ENCODE measurements at regions not wholly inside any gene's neighbourhood (a gene's known extent, or its start where the extent isn't known, plus 50 kb on each side); places are given as distances from the start of the nearest gene placed in this dataset.

DNA sequence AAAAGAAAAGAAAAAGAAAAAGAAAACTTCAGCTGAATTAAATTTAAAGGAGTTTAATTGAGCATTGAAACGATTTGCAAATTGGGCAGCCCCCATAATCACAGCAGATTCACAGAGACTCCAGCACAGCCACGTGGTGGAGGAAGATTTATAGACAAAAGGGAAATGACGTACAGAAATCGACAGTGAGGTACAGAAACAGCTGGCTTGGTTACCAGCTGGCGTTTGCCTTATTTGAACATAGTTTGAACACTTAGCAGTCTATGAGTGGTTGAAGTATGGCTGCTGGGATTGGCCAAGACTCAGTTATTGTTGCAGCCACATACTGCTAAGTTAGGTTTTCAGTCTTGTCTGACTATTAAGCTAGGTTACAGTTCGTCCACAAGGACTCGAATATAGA lies 312.2 kb upstream of the SLC14A2 start:
- no peaks in the 10 kb centered on the region for H3K36me3 ChIP-seq
- intact Hi-C loops (cut with DNase I) = no loop called here
- no peak overlapping the region for H3K27ac ChIP-seq
- TF ChIP-seq, protein P1, sequence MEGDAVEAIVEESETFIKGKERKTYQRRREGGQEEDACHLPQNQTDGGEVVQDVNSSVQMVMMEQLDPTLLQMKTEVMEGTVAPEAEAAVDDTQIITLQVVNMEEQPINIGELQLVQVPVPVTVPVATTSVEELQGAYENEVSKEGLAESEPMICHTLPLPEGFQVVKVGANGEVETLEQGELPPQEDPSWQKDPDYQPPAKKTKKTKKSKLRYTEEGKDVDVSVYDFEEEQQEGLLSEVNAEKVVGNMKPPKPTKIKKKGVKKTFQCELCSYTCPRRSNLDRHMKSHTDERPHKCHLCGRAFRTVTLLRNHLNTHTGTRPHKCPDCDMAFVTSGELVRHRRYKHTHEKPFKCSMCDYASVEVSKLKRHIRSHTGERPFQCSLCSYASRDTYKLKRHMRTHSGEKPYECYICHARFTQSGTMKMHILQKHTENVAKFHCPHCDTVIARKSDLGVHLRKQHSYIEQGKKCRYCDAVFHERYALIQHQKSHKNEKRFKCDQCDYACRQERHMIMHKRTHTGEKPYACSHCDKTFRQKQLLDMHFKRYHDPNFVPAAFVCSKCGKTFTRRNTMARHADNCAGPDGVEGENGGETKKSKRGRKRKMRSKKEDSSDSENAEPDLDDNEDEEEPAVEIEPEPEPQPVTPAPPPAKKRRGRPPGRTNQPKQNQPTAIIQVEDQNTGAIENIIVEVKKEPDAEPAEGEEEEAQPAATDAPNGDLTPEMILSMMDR (IDR thresholded peaks at IDR 0.05) = no peak
- no peak for TF ChIP-seq POLR2A (IDR thresholded peaks at IDR 0.05)
- 84 to 86% methylated on average over 7 of the region's 7 CpGs for WGBS, 2 donors
- H3K4me1 ChIP-seq = no peaks in the 10 kb centered on the region
- no peaks in the 10 kb centered on the region for H3K27me3 ChIP-seq
- DNase-seq = no peak
- H3K9me3 ChIP-seq = no peaks in the 10 kb centered on the region
- H3K4me3 ChIP-seq (replicated peaks in 1 of 3) = no peak overlapping the region

DNA sequence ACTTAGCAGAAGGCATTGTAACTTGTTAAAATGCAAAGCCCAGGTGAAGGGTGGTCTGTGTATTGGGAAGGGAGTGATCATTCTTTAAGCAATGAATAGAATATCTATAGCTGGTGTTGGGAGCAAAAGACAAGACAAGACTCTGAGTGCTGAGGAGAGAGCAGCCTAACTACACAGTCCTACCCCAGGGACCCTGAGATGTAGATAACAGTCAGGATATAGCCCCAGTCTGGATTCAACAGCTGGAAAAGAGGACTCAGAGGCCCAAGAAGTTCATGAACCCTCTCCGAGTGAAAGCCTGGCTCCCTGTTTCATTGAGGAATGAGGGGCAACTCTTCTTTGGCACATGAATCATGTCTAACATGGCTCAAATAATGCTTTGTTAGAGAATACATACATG lies 310.7 kb upstream of the SLC14A2 start:
- DNase-seq = no peak
- TF ChIP-seq, protein P1 (IDR thresholded peaks at IDR 0.05) = no peak
- TF ChIP-seq POLR2A (IDR thresholded peaks at IDR 0.05) = no peak
- intact Hi-C loops (cut with DNase I) = no loop called here
- Histone ChIP-seq H3K27me3 (no peaks in the 10 kb centered on the region), H3K4me1 (no peaks in the 10 kb centered on the region), H3K27ac (no peak overlapping the region), H3K4me3 (replicated peaks in 1 of 3) (no peak overlapping the region), H3K9me3 (no peaks in the 10 kb centered on the region), H3K36me3 (no peaks in the 10 kb centered on the region)
- WGBS, 2 donors = 70 to 75% methylated on average over 1 of the region's 1 CpG

DNA sequence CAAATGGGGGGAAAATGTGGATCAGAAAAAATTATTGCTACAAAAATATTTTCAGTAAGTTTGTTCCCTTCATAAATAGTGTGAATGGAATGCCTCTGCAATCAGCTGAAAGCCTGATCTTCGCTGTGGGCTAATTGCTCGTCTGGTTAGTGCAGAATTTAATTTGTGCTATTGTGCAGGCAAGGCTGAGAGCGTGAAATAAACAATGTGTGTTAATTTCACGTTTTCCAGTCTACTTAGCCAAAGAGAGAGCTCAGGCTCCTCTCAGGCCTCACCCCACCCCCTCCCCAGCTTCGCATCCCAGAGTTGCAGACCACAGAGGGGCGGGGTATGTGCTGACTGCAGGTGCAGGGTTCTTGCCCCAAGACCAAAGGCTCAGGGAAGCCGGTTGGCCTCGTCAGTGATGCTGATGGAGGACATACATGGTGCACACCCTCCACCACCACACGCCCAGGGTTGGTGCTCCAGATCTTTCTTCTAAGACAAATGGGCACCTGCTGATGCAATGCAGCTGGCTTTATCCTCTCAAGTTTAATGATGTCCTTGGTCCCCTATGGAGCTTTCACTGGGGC lies 302.6 kb upstream of the SLC14A2 start:
- DNase-seq = no peak
- Histone ChIP-seq H3K36me3 (no peaks in the 10 kb centered on the region), H3K27me3 (no peaks in the 10 kb centered on the region), H3K9me3 (no peaks in the 10 kb centered on the region), H3K27ac (no peak overlapping the region), H3K4me3 (replicated peaks in 1 of 3) (no peak overlapping the region), H3K4me1 (no peaks in the 10 kb centered on the region)
- 85 to 86% methylated on average over 9 of the region's 9 CpGs for WGBS, 2 donors
- intact Hi-C loops (cut with DNase I) = no loop called here
- TF ChIP-seq, protein P1 (IDR thresholded peaks at IDR 0.05) = no peak
- TF ChIP-seq POLR2A (IDR thresholded peaks at IDR 0.05) = no peak

DNA sequence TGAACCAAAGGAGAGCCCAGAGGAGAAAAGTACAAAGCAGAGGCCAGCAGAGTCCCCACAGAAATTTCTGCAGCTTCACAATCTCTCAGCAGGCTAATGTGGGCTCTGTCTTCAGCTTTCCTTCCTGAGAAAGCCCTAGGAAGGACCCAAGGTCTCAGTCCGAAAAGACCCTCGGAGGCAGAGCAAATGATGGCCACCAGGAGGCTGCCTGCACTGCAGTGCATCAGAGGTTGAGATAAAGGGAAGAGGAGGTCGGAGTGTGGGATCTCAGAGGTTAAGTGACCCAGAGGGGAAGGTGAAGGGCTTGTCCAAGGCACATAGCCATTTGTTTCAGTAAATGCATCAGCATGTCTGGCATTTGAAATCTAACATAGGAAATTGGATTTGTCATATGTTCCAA lies 299.1 kb upstream of the SLC14A2 start:
- intact Hi-C loops (cut with DNase I) = no loop called here
- no peak overlapping the region for H3K27ac ChIP-seq
- TF ChIP-seq, protein P1 (IDR thresholded peaks at IDR 0.05) = no peak
- no peak for TF ChIP-seq POLR2A (IDR thresholded peaks at IDR 0.05)
- no peaks in the 10 kb centered on the region for H3K27me3 ChIP-seq
- no peaks in the 10 kb centered on the region for H3K36me3 ChIP-seq
- no peak overlapping the region for H3K4me3 ChIP-seq (replicated peaks in 1 of 3)
- 80 to 81% methylated on average over 3 of the region's 3 CpGs for WGBS, 2 donors
- H3K9me3 ChIP-seq = no peaks in the 10 kb centered on the region
- DNase-seq = no peak
- peaks cover 0 to 7% of the 10 kb centered on the region in 2 donors for H3K4me1 ChIP-seq

DNA sequence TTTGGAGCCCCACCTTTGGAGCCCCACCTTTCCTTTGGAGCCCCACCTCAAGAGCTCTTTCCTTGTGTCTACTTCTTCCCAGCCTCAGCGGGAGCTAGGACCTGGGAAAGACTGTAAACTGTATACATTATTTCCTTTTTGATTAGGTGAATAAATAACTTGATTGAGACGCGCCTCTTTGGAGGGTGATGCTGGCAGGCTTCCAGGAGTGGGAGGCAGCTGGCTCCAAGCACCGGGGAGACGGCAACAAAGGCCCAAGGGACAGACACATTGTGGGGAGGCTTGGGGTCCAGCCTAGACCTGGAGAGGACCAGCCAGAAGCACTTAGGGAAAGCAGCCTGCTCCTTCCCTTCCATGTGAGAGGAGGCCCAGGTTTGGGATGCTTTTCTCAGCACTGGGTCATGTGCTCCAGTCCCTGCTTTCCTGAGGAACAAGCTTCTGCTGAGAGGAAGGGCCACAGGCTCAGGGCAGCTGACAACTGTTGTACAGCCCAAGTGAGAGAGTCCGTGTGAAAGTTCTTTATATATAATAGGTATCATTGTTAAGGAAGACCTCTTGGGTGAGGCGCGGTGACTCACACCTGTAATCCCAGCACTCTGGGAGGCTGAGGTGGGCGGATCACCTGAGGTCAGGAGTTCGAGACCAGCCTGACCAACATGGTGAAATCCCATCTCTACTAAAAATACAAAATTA lies 297.2 kb upstream of the SLC14A2 start:
- no peak overlapping the region for H3K4me3 ChIP-seq (replicated peaks in 1 of 3)
- H3K36me3 ChIP-seq = no peaks in the 10 kb centered on the region
- H3K4me1 ChIP-seq = peaks cover 0 to 16% of the 10 kb centered on the region in 2 donors
- TF ChIP-seq POLR2A (IDR thresholded peaks at IDR 0.05) = no peak
- TF ChIP-seq, protein P1 (IDR thresholded peaks at IDR 0.05) = no peak
- H3K9me3 ChIP-seq = no peaks in the 10 kb centered on the region
- no peak overlapping the region for H3K27ac ChIP-seq
- H3K27me3 ChIP-seq = no peaks in the 10 kb centered on the region
- no peak for DNase-seq
- WGBS, 2 donors = 78 to 79% methylated on average over 10 of the region's 10 CpGs
- intact Hi-C loops (cut with DNase I) = no loop called here
